IMR-90 (cell line): ENCODE measurements at regions not wholly inside any gene's neighbourhood (a gene's known extent, or its start where the extent isn't known, plus 50 kb on each side); places are given as distances from the start of the nearest gene placed in this dataset.

Experiments used
- ATAC-seq: fragments of 200-7000 bp; cut with Tn5 transposase; 2 replicates; pipeline ENCODE4 v1.9.1; 2020; ENCODE audit warnings: low read depth, mild to moderate bottlenecking, moderate library complexity
- BruUV-seq: library from RNA; stranded (reverse); fragments of 400-500 nt; replicated peaks from 2 replicates; lab custom pipeline; 2021; lab: Mats Ljungman, UMichigan
- CTCF ChIA-PET: fragments of 300-600 bp; formaldehyde crosslinking; extraction: SDS; loops from one replicate; lab custom pipeline; 2021; ENCODE audit warnings: antibody characterized with exemption; lab: Yijun Ruan, JAX
- POLR2A ChIA-PET: fragments of 300-600 bp; sonication (Branson Sonifier 250); formaldehyde crosslinking; loops from one replicate; lab custom pipeline; 2022; ENCODE audit warnings: antibody characterized with exemption; ENCODE audit not compliant: unreplicated experiment; lab: Charles Lee
- DNase-seq: peaks from one replicate; pipeline ENCODE4 v3.0.0; 2013
- H2AFZ ChIP-seq: replicated peaks from 2 replicates; pipeline ENCODE3; 2013; ENCODE audit warnings: low read length, mild to moderate bottlenecking; ENCODE audit not compliant: poor library complexity
- H2AK5ac ChIP-seq: 2 replicates; pipeline ENCODE4 v1.6.1; 2013; ENCODE audit warnings: low read depth, low read length, inconsistent platforms
- H2AK9ac ChIP-seq: replicated peaks from 2 replicates; pipeline ENCODE3; 2013; ENCODE audit warnings: mild to moderate bottlenecking, low read depth, low read length, moderate library complexity; ENCODE audit not compliant: poor library complexity
- H2BK120ac ChIP-seq: 2 replicates; pipeline ENCODE4 v1.6.1; 2013; ENCODE audit warnings: low read depth, low read length, inconsistent platforms
- H2BK15ac ChIP-seq: 3 replicates; pipeline ENCODE4 v1.6.1; 2013; ENCODE audit warnings: low read depth, low read length, inconsistent platforms
- H2BK20ac ChIP-seq: 2 replicates; pipeline ENCODE4 v1.6.1; 2013; ENCODE audit warnings: low read depth, mild to moderate bottlenecking, inconsistent platforms, low read length, moderate library complexity
- H2BK5ac ChIP-seq: 2 replicates; pipeline ENCODE4 v1.6.1; 2013; ENCODE audit warnings: mild to moderate bottlenecking, low read depth, low read length, inconsistent platforms; ENCODE audit not compliant: poor library complexity, severe bottlenecking
- H3K14ac ChIP-seq: replicated peaks from 2 replicates; pipeline ENCODE4 v1.6.1; 2013; ENCODE audit warnings: low read depth, low read length, inconsistent platforms
- H3K18ac ChIP-seq: 2 replicates; pipeline ENCODE4 v1.6.1; 2013; ENCODE audit warnings: low read depth, low read length, control low read depth
- H3K23ac ChIP-seq: 2 replicates; pipeline ENCODE4 v1.6.1; 2013; ENCODE audit warnings: low read depth, low read length, inconsistent platforms
- H3K27ac ChIP-seq: 2 replicates; pipeline ENCODE4 v1.5.1; 2013; ENCODE audit warnings: mild to moderate bottlenecking, control low read depth, low read length; ENCODE audit not compliant: insufficient read depth
- H3K27me3 ChIP-seq: 2 replicates; pipeline ENCODE4 v1.6.1; 2013; ENCODE audit warnings: low read length; ENCODE audit not compliant: control insufficient read depth, insufficient read depth
- H3K36me3 ChIP-seq: 2 replicates; pipeline ENCODE4 v1.6.1; 2013; ENCODE audit warnings: low read length, mixed read lengths; ENCODE audit not compliant: control insufficient read depth, insufficient read depth
- H3K4ac ChIP-seq: 2 replicates; pipeline ENCODE4 v1.6.1; 2013; ENCODE audit warnings: low read depth, low read length, inconsistent platforms
- H3K4me1 ChIP-seq: 2 replicates; pipeline ENCODE4 v1.6.1; 2013; ENCODE audit warnings: low read length, mixed read lengths; ENCODE audit not compliant: control insufficient read depth, insufficient read depth
- H3K4me2 ChIP-seq: 2 replicates; pipeline ENCODE4 v1.6.1; 2013; ENCODE audit warnings: low read depth, mild to moderate bottlenecking, control low read depth, low read length, moderate library complexity
- H3K4me3 ChIP-seq: 2 replicates; pipeline ENCODE4 v1.5.1; 2013; ENCODE audit warnings: low read depth, mild to moderate bottlenecking, control low read depth, low read length, moderate library complexity; ENCODE audit not compliant: insufficient read depth
- H3K56ac ChIP-seq: 2 replicates; pipeline ENCODE4 v1.6.1; 2013; ENCODE audit warnings: low read length, inconsistent platforms; ENCODE audit not compliant: insufficient read depth; ENCODE audit errors: extremely low read depth
- H3K79me1 ChIP-seq, 2 experiments: 2 replicates each; pipeline ENCODE4 v1.6.1; 2013; ENCODE audit warnings: low read length in 2 of 2, inconsistent platforms in 1 of 2, low read depth in 1 of 2
- H3K9ac ChIP-seq: 2 replicates; pipeline ENCODE4 v1.6.1; 2013; ENCODE audit warnings: low read depth, low read length, control low read depth
- H3K9me1 ChIP-seq: 2 replicates; pipeline ENCODE4 v1.6.1; 2013; ENCODE audit warnings: low read length, inconsistent platforms; ENCODE audit not compliant: insufficient read depth
- H3K9me3 ChIP-seq: 2 replicates; pipeline ENCODE4 v1.6.1; 2013; ENCODE audit warnings: low read length; ENCODE audit not compliant: control insufficient read depth, insufficient read depth
- H4K20me1 ChIP-seq: 2 replicates; pipeline ENCODE4 v1.6.1; 2013; ENCODE audit warnings: low read length, inconsistent platforms; ENCODE audit not compliant: insufficient read depth
- H4K5ac ChIP-seq: 2 replicates; pipeline ENCODE4 v1.6.1; 2013; ENCODE audit warnings: mild to moderate bottlenecking, low read depth, low read length, control low read depth
- H4K8ac ChIP-seq, 2 experiments: 2 replicates each; pipeline ENCODE4 v1.6.1; 2013; ENCODE audit warnings: low read depth in 2 of 2, low read length in 2 of 2, control low read depth in 1 of 2, inconsistent platforms in 1 of 2
- H4K91ac ChIP-seq: 2 replicates; pipeline ENCODE4 v1.6.1; 2013; ENCODE audit warnings: low read depth, low read length, inconsistent platforms; ENCODE audit not compliant: insufficient read depth
- FOS ChIP-seq: fragments of 150-350 bp; IDR thresholded peaks from 2 replicates; pipeline ENCODE4 v1.6.1; 2016; ENCODE audit warnings: low read depth, low read length
- MAFK ChIP-seq: IDR thresholded peaks from 2 replicates; pipeline ENCODE4 v1.6.1; 2012; ENCODE audit warnings: low read depth, low read length, improper control_type of control experiment
- RCOR1 ChIP-seq: IDR thresholded peaks from 2 replicates; pipeline ENCODE4 v1.6.1; 2012; ENCODE audit warnings: mild to moderate bottlenecking, low read length, improper control_type of control experiment; ENCODE audit not compliant: insufficient replicate concordance
- WGBS, 2 experiments: methylation state at CpG; one replicate each; pipeline versions ENCODE4 v1.1.5 to v1.1.7; 2013; ENCODE audit warnings: missing lambda C conversion rate in 2 of 2; ENCODE audit not compliant: insufficient read length in 1 of 2; ENCODE audit errors: extremely low coverage in 2 of 2; 5-methylcytosine and 5-hydroxymethylcytosine counted together
- dilution Hi-C: fragments of 300-500 bp; cut with HindIII; formaldehyde crosslinking; loops from one replicate; pipeline ENCODE4 v1.14.3; 2018; ENCODE audit warnings: low sequenced_read_pairs; ENCODE audit not compliant: unreplicated experiment
- in situ Hi-C: fragments of 300-500 bp; cut with MboI; formaldehyde crosslinking; loops from 3 replicates; pipeline ENCODE4 v1.14.3; 2019; ENCODE audit warnings: low sequenced_read_pairs, inconsistent platforms, mixed read lengths
- intact Hi-C: fragments of 100-400 bp; cut with micrococcal nuclease; formaldehyde crosslinking; loops from 2 replicates; pipeline ENCODE4 v1.10.0; 2022
- TF ChIP-seq, protein P1 (sequence below): fragments of 150-350 bp; IDR thresholded peaks from 2 replicates; pipeline ENCODE4 v1.6.1; 2017; ENCODE audit warnings: mild to moderate bottlenecking, antibody characterized with exemption, low read length, low read depth

DNA sequence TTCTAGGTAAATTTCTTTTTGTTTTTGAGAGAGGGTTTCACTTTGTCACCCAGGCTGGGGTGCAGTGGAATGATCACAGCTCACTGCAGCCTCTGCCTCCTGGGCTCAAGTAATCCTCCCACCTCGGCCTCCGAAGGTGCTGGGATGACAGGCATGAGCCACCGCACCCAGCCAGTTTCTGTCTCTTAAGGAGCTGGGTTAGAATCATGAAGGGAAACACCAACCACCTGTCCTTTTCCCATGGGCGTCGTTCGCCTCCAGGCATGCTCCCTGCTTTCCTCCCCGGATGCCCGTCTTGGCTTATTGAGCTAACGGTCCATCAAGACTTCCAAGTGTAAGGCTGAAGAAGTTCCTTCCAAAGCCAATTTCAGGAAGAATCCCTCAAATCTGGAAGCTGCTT, 85.9 kb downstream of the SOX1 start:
- H2AK9ac ChIP-seq: no peak overlapping the region
- no peak overlapping the region for H2BK20ac ChIP-seq
- BruUV-seq: no TSS peak
- H2BK5ac ChIP-seq: no peak overlapping the region
- H3K36me3 ChIP-seq: no peaks in the 10 kb centered on the region
- no peak overlapping the region for H2BK120ac ChIP-seq
- no peak overlapping the region for H3K14ac ChIP-seq
- no peak overlapping the region for H2BK15ac ChIP-seq
- H4K8ac ChIP-seq: no peak overlapping the region
- H2AFZ ChIP-seq: no peak overlapping the region
- H3K27me3 ChIP-seq: no peaks in the 10 kb centered on the region
- ATAC-seq (no peak), DNase-seq (no peak)
- H3K27ac ChIP-seq: no peak overlapping the region
- in situ Hi-C loops (no loop called here), intact Hi-C loops (no loop called here), dilution Hi-C loops (no loop called here)
- H3K9ac ChIP-seq: no peak overlapping the region
- no peak overlapping the region for H4K5ac ChIP-seq
- H3K23ac ChIP-seq: no peak overlapping the region
- ChIA-PET POLR2A (no interaction called here), CTCF (no interaction called here)
- WGBS, 2 experiments: no CpG with 5 or more reads among the region's 9 CpGs
- no peaks in the 10 kb centered on the region for H3K4me1 ChIP-seq
- H3K9me3 ChIP-seq: peaks cover 42% of the 10 kb centered on the region
- H2AK5ac ChIP-seq: no peak overlapping the region
- H4K20me1 ChIP-seq: no peaks in the 10 kb centered on the region
- no peak overlapping the region for H3K56ac ChIP-seq
- no peaks in the 10 kb centered on the region for H3K9me1 ChIP-seq
- no peak overlapping the region for H3K4me3 ChIP-seq
- no peak overlapping the region for H3K4me2 ChIP-seq
- H3K18ac ChIP-seq: no peak overlapping the region
- no peak overlapping the region for H3K4ac ChIP-seq
- H3K79me1 ChIP-seq: no peaks in the 10 kb centered on the region
- no peak overlapping the region for H4K91ac ChIP-seq
- TF ChIP-seq MAFK (no peak), FOS (no peak), RCOR1 (no peak)
- TF ChIP-seq, protein P1, sequence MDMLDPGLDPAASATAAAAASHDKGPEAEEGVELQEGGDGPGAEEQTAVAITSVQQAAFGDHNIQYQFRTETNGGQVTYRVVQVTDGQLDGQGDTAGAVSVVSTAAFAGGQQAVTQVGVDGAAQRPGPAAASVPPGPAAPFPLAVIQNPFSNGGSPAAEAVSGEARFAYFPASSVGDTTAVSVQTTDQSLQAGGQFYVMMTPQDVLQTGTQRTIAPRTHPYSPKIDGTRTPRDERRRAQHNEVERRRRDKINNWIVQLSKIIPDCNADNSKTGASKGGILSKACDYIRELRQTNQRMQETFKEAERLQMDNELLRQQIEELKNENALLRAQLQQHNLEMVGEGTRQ: no peak
